Suprapubic skin (tissue), 4 donors: ENCODE measurements at regions not wholly inside any gene's neighbourhood (a gene's known extent, or its start where the extent isn't known, plus 50 kb on each side); places are given as distances from the start of the nearest gene placed in this dataset.

ENCODE experiments used
- DNase-seq, 2 donors: peaks; one replicate each; pipeline ENCODE4 v3.0.0-alpha.2; 2019; ENCODE audit warnings: low spot score in 2 of 2
- H3K27ac ChIP-seq: fragments of 200-600 bp; sonication (generic); one replicate; pipeline ENCODE4 v1.5.1; 2019
- H3K27me3 ChIP-seq: fragments of 200-600 bp; sonication (generic); one replicate; pipeline ENCODE4 v1.5.1; 2019
- H3K36me3 ChIP-seq: fragments of 200-600 bp; sonication (generic); one replicate; pipeline ENCODE4 v1.5.1; 2019
- H3K4me1 ChIP-seq: fragments of 200-600 bp; sonication (generic); one replicate; pipeline ENCODE4 v1.5.1; 2019
- H3K4me3 ChIP-seq: fragments of 200-600 bp; sonication (generic); one replicate; pipeline ENCODE4 v1.5.1; 2019; ENCODE audit warnings: mild to moderate bottlenecking
- H3K9me3 ChIP-seq: fragments of 200-600 bp; sonication (generic); one replicate; pipeline ENCODE4 v1.5.1; 2019
- CTCF ChIP-seq, 2 donors: fragments of 200-600 bp in 1 of 2; fragments of 450-650 bp in 1 of 2; sonication (generic) in 1 of 2; IDR thresholded peaks; one replicate each; pipeline ENCODE4 v1.5.1; 2016 to 2019; ENCODE audit warnings: antibody characterized with exemption in 2 of 2, mild to moderate bottlenecking in 1 of 2, moderate library complexity in 1 of 2
- EP300 ChIP-seq: sonication (generic); formaldehyde crosslinking; IDR thresholded peaks from one replicate; pipeline ENCODE4 v1.6.1; 2017; ENCODE audit warnings: antibody characterized with exemption
- POLR2A ChIP-seq, 2 donors: fragments of 450-650 bp; IDR thresholded peaks; one replicate each; pipeline ENCODE4 v1.6.1; 2017; ENCODE audit warnings: antibody characterized with exemption in 2 of 2, mild to moderate bottlenecking in 2 of 2, moderate library complexity in 2 of 2
- POLR2AphosphoS5 ChIP-seq, 3 donors: sonication (generic); formaldehyde crosslinking; IDR thresholded peaks; one replicate each; pipeline ENCODE4 v1.6.1; 2017; ENCODE audit warnings: antibody characterized with exemption in 3 of 3
- WGBS: methylation state at CpG from one replicate; pipeline ENCODE4 v1.1.5; 2018; 5-methylcytosine and 5-hydroxymethylcytosine counted together

DNA sequence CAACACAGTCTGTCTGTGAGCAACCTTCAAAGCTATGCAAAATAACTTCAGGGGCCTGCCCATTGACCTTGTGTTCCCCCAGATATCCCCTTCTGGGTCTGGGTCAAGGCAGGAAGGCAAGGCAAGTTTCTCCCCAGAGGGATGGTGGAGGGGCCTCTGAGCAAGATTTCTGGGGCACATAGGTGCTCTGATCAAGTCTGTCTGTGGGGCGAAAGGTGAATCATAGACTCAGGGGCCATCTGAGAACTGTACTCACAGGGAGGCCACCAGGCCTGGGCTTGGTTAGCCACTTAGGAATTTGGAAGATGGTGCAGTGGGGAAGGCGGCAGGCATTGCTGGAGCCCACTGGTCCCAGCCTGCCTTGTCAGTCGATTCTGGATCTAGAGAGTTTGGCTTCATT lies 92.4 kb downstream of the MINAR1 start:
- Histone ChIP-seq H3K4me3 (no peak overlapping the region), H3K27me3 (peaks cover 7% of the 10 kb centered on the region), H3K9me3 (no peaks in the 10 kb centered on the region), H3K27ac (no peak overlapping the region), H3K36me3 (no peaks in the 10 kb centered on the region), H3K4me1 (no peaks in the 10 kb centered on the region)
- no peak for TF ChIP-seq POLR2AphosphoS5 (IDR thresholded peaks at IDR 0.05)
- no peak for TF ChIP-seq CTCF (IDR thresholded peaks at IDR 0.05)
- TF ChIP-seq POLR2A (IDR thresholded peaks at IDR 0.05): no peak
- 78% methylated on average over 2 of the region's 3 CpGs for WGBS
- DNase-seq: no peak

- TF ChIP-seq POLR2A (IDR thresholded peaks at IDR 0.05): no peak
- TF ChIP-seq CTCF (IDR thresholded peaks at IDR 0.05): no peak
- TF ChIP-seq POLR2AphosphoS5 (IDR thresholded peaks at IDR 0.05): no peak
- no peak for TF ChIP-seq EP300
- no peaks in the 10 kb centered on the region for H3K36me3 ChIP-seq
- no peak overlapping the region for H3K27ac ChIP-seq
- H3K4me3 ChIP-seq: no peak overlapping the region
- no peaks in the 10 kb centered on the region for H3K9me3 ChIP-seq
- 87% methylated on average over 3 of the region's 3 CpGs for WGBS
- H3K4me1 ChIP-seq: no peaks in the 10 kb centered on the region
- H3K27me3 ChIP-seq: peaks cover 3% of the 10 kb centered on the region
- no peak for DNase-seq
Measured at GRCh38 chr15:79526376-79526775, 94.2 kb downstream of the MINAR1 start.

- Histone ChIP-seq H3K27ac (no peak overlapping the region), H3K4me3 (no peak overlapping the region), H3K4me1 (no peaks in the 10 kb centered on the region), H3K9me3 (no peaks in the 10 kb centered on the region), H3K36me3 (no peaks in the 10 kb centered on the region), H3K27me3 (peaks cover 3% of the 10 kb centered on the region)
- no peak for DNase-seq
- no peak for TF ChIP-seq EP300
- WGBS: 14% methylated on average over 1 of the region's 1 CpG
Measured at GRCh38 chr15:79527821-79528220, 95.7 kb downstream of the MINAR1 start.

GRCh38 chr15:79529157-79529785 lies 97.1 kb downstream of the MINAR1 start:
- Histone ChIP-seq H3K36me3 (no peaks in the 10 kb centered on the region), H3K4me3 (no peak overlapping the region), H3K27me3 (peaks cover 8% of the 10 kb centered on the region), H3K4me1 (no peaks in the 10 kb centered on the region), H3K27ac (no peak overlapping the region), H3K9me3 (no peaks in the 10 kb centered on the region)
- TF ChIP-seq POLR2AphosphoS5 (IDR thresholded peaks at IDR 0.05) (no peak), EP300 (no peak), CTCF (IDR thresholded peaks at IDR 0.05) (no peak), POLR2A (IDR thresholded peaks at IDR 0.05) (no peak)
- DNase-seq: no peak
- WGBS: 72% methylated on average over 8 of the region's 8 CpGs

GRCh38 chr15:79535536-79535935 lies 103.4 kb downstream of the MINAR1 start:
- Histone ChIP-seq H3K4me3 (no peak overlapping the region), H3K9me3 (no peaks in the 10 kb centered on the region), H3K4me1 (no peaks in the 10 kb centered on the region), H3K27ac (no peak overlapping the region), H3K36me3 (no peaks in the 10 kb centered on the region), H3K27me3 (peaks cover 5% of the 10 kb centered on the region)
- no peak for DNase-seq
- WGBS: 67% methylated on average over 3 of the region's 3 CpGs
- TF ChIP-seq CTCF (IDR thresholded peaks at IDR 0.05) (no peak), EP300 (no peak), POLR2A (IDR thresholded peaks at IDR 0.05) (no peak), POLR2AphosphoS5 (IDR thresholded peaks at IDR 0.05) (no peak)

DNA sequence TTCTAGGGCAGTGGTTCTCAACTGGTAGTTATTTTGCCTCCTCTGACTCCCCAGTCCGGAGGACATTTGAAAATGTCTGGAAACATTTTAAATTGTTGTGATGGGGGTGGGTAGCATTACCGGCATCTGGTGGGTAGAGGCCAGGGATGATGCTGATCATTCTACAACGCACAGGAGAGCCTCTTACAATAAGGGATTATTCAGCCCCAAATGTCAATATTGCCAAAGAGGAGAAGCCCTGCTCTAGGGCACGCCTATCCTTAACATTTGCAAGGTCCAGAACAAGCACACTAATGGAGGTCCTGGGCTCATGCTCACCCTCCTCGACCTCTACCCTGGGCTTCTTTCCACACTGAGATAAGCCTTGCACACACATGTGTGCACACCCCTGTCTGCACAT lies 106.4 kb downstream of the MINAR1 start:
- H3K27ac ChIP-seq: no peak overlapping the region
- H3K4me1 ChIP-seq: no peaks in the 10 kb centered on the region
- TF ChIP-seq CTCF (IDR thresholded peaks at IDR 0.05) (no peak), EP300 (no peak), POLR2AphosphoS5 (IDR thresholded peaks at IDR 0.05) (no peak), POLR2A (IDR thresholded peaks at IDR 0.05) (no peak)
- H3K27me3 ChIP-seq: peaks cover 4% of the 10 kb centered on the region
- DNase-seq: no peak
- H3K36me3 ChIP-seq: no peaks in the 10 kb centered on the region
- H3K4me3 ChIP-seq: no peak overlapping the region
- WGBS: 86% methylated on average over 5 of the region's 5 CpGs
- H3K9me3 ChIP-seq: no peaks in the 10 kb centered on the region
